ENCODE measurements at regions not wholly inside any gene's neighbourhood (a gene's known extent, or its start where the extent isn't known, plus 50 kb on each side); places are given as distances from the start of the nearest gene placed in this dataset.

DNA sequence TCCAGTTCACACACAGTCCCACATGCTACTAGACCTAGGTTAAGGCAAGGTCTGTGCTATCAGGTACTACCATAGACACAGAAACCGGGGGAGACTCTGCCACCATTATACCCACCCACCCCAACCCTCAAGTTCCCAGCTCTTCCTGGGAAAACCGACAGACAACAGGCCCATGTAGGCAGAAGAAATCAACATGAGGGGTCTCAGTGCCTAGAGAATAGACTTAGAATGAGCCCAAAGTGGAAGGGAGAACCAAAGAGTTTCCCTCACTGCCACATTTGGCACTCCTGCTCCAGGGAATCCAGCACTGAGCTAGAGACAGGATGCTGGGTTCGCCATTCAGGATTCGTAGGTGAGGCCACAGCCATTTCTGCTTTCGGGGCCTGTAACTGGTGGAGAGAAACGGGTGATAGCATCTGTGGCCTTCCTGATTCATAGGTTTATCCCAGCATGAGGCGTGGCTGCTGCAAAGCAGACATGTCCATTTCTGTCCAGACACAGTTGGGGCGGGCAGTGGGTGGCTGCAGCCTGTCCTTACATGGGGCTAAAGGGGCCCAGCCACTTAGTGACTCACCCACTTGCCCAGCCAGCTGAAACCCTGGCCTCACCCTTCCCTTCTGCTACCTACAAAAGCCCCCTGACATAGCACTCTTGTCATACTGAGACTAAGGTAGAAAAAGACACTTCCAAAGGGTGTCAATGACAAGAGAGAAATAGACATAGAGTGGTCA lies 69.4 kb downstream of the IRF2BPL start (continued):
- TF ChIP-seq, protein P1, sequence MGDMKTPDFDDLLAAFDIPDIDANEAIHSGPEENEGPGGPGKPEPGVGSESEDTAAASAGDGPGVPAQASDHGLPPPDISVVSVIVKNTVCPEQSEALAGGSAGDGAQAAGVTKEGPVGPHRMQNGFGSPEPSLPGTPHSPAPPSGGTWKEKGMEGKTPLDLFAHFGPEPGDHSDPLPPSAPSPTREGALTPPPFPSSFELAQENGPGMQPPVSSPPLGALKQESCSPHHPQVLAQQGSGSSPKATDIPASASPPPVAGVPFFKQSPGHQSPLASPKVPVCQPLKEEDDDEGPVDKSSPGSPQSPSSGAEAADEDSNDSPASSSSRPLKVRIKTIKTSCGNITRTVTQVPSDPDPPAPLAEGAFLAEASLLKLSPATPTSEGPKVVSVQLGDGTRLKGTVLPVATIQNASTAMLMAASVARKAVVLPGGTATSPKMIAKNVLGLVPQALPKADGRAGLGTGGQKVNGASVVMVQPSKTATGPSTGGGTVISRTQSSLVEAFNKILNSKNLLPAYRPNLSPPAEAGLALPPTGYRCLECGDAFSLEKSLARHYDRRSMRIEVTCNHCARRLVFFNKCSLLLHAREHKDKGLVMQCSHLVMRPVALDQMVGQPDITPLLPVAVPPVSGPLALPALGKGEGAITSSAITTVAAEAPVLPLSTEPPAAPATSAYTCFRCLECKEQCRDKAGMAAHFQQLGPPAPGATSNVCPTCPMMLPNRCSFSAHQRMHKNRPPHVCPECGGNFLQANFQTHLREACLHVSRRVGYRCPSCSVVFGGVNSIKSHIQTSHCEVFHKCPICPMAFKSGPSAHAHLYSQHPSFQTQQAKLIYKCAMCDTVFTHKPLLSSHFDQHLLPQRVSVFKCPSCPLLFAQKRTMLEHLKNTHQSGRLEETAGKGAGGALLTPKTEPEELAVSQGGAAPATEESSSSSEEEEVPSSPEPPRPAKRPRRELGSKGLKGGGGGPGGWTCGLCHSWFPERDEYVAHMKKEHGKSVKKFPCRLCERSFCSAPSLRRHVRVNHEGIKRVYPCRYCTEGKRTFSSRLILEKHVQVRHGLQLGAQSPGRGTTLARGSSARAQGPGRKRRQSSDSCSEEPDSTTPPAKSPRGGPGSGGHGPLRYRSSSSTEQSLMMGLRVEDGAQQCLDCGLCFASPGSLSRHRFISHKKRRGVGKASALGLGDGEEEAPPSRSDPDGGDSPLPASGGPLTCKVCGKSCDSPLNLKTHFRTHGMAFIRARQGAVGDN (IDR thresholded peaks at IDR 0.05): peak; percentile 78; the same call in 1 of the 2 replicates
- TF ChIP-seq ETV6 (conservative IDR thresholded peaks at IDR 0.05 in 1 of 2, IDR thresholded peaks at IDR 0.05 in 1 of 2; ENCODE audit: borderline replicate concordance in 1 of 2, low read depth in 1 of 2) (peak in 1 of 2 experiments; percentile 82; a peak in 2 of 4 replicates), SMAD1 (IDR thresholded peaks at IDR 0.05; ENCODE audit: low read depth, partially characterized antibody) (peak; percentile 26), NBN (IDR thresholded peaks at IDR 0.05) (peak; percentile 76), CBX3 (IDR thresholded peaks at IDR 0.05; ENCODE audit: borderline replicate concordance, low read depth) (no peak), SPI1 (IDR thresholded peaks at IDR 0.05; ENCODE audit: borderline replicate concordance, insufficient read depth, low read depth, low read length) (peak; percentile 38; the same call in 1 of the 2 replicates), DPF2 (IDR thresholded peaks at IDR 0.05) (peak; percentile 92), POU2F2 (IDR thresholded peaks at IDR 0.05; ENCODE audit: borderline replicate concordance, low read depth, low read length) (peak; percentile 24; the same call in 1 of the 3 replicates), RELA (IDR thresholded peaks at IDR 0.05; ENCODE audit: borderline replicate concordance, partially characterized antibody) (peak; percentile 33), BMI1 (IDR thresholded peaks at IDR 0.05; ENCODE audit: borderline replicate concordance) (peak; percentile 77; the same call in 1 of the 2 replicates), YBX1 (IDR thresholded peaks at IDR 0.05) (no peak), TAF1 (IDR thresholded peaks at IDR 0.05; ENCODE audit: borderline replicate concordance, low read depth, low read length) (peak; percentile 45; the same call in 1 of the 2 replicates)
- TF ChIP-seq, protein P2, sequence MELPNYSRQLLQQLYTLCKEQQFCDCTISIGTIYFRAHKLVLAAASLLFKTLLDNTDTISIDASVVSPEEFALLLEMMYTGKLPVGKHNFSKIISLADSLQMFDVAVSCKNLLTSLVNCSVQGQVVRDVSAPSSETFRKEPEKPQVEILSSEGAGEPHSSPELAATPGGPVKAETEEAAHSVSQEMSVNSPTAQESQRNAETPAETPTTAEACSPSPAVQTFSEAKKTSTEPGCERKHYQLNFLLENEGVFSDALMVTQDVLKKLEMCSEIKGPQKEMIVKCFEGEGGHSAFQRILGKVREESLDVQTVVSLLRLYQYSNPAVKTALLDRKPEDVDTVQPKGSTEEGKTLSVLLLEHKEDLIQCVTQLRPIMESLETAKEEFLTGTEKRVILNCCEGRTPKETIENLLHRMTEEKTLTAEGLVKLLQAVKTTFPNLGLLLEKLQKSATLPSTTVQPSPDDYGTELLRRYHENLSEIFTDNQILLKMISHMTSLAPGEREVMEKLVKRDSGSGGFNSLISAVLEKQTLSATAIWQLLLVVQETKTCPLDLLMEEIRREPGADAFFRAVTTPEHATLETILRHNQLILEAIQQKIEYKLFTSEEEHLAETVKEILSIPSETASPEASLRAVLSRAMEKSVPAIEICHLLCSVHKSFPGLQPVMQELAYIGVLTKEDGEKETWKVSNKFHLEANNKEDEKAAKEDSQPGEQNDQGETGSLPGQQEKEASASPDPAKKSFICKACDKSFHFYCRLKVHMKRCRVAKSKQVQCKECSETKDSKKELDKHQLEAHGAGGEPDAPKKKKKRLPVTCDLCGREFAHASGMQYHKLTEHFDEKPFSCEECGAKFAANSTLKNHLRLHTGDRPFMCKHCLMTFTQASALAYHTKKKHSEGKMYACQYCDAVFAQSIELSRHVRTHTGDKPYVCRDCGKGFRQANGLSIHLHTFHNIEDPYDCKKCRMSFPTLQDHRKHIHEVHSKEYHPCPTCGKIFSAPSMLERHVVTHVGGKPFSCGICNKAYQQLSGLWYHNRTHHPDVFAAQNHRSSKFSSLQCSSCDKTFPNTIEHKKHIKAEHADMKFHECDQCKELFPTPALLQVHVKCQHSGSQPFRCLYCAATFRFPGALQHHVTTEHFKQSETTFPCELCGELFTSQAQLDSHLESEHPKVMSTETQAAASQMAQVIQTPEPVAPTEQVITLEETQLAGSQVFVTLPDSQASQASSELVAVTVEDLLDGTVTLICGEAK (IDR thresholded peaks at IDR 0.05; ENCODE audit: borderline replicate concordance): no peak
- TF ChIP-seq, protein P3, sequence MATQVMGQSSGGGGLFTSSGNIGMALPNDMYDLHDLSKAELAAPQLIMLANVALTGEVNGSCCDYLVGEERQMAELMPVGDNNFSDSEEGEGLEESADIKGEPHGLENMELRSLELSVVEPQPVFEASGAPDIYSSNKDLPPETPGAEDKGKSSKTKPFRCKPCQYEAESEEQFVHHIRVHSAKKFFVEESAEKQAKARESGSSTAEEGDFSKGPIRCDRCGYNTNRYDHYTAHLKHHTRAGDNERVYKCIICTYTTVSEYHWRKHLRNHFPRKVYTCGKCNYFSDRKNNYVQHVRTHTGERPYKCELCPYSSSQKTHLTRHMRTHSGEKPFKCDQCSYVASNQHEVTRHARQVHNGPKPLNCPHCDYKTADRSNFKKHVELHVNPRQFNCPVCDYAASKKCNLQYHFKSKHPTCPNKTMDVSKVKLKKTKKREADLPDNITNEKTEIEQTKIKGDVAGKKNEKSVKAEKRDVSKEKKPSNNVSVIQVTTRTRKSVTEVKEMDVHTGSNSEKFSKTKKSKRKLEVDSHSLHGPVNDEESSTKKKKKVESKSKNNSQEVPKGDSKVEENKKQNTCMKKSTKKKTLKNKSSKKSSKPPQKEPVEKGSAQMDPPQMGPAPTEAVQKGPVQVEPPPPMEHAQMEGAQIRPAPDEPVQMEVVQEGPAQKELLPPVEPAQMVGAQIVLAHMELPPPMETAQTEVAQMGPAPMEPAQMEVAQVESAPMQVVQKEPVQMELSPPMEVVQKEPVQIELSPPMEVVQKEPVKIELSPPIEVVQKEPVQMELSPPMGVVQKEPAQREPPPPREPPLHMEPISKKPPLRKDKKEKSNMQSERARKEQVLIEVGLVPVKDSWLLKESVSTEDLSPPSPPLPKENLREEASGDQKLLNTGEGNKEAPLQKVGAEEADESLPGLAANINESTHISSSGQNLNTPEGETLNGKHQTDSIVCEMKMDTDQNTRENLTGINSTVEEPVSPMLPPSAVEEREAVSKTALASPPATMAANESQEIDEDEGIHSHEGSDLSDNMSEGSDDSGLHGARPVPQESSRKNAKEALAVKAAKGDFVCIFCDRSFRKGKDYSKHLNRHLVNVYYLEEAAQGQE (IDR thresholded peaks at IDR 0.05; ENCODE audit: low read depth, low read length): 0 out of 2 replicates have a peak, but pooled peaks have one; percentile 9

Data from GM12878 (cell line).